H1 (cell line): ENCODE measurements at regions not wholly inside any gene's neighbourhood (a gene's known extent, or its start where the extent isn't known, plus 50 kb on each side); places are given as distances from the start of the nearest gene placed in this dataset.

Experiments used
- CTCF ChIA-PET: fragments of 300-600 bp; sonication (Branson Sonifier 250); formaldehyde crosslinking; loops from one replicate; lab custom pipeline; 2021; ENCODE audit not compliant: partially characterized antibody; lab: Charles Lee
- POLR2A ChIA-PET: fragments of 300-600 bp; sonication (Branson Sonifier 250); formaldehyde crosslinking; loops from one replicate; lab custom pipeline; 2021; ENCODE audit warnings: inconsistent platforms; ENCODE audit not compliant: partially characterized antibody; lab: Charles Lee
- DNase-seq, 2 experiments: peaks; one replicate each; pipeline versions ENCODE4 v3.0.0 to v3.0.0-alpha.2; 2010 to 2022; ENCODE audit warnings: low spot score in 2 of 2, low read depth in 1 of 2, mixed read lengths in 1 of 2
- FAIRE-seq: peaks from 2 replicates; lab custom pipeline; 2011; peaks lifted over from hg19 to GRCh38; lab: Jason Lieb, UNC
- H2AFZ ChIP-seq: 2 replicates; pipeline ENCODE4 v1.8.1; 2012; ENCODE audit warnings: low read length, inconsistent platforms
- H2AK5ac ChIP-seq: 2 replicates; pipeline ENCODE4 v1.6.1; 2013; ENCODE audit warnings: low read depth, low read length
- H2BK120ac ChIP-seq: replicated peaks from 2 replicates; pipeline ENCODE3; 2013; ENCODE audit warnings: low read depth, low read length, inconsistent platforms
- H2BK12ac ChIP-seq: 2 replicates; pipeline ENCODE4 v1.6.1; 2013; ENCODE audit warnings: low read depth, low read length
- H2BK15ac ChIP-seq: 2 replicates; pipeline ENCODE4 v1.6.1; 2013; ENCODE audit warnings: low read length
- H2BK20ac ChIP-seq: 2 replicates; pipeline ENCODE4 v1.6.1; 2013; ENCODE audit warnings: low read length
- H2BK5ac ChIP-seq: 2 replicates; pipeline ENCODE4 v1.6.1; 2013; ENCODE audit warnings: low read depth, low read length
- H3K14ac ChIP-seq: 2 replicates; pipeline ENCODE4 v1.6.1; 2013; ENCODE audit warnings: inconsistent platforms; ENCODE audit not compliant: insufficient read length
- H3K18ac ChIP-seq: 2 replicates; pipeline ENCODE4 v1.6.1; 2013; ENCODE audit warnings: low read length; ENCODE audit errors: extremely low read depth
- H3K23ac ChIP-seq: 2 replicates; pipeline ENCODE4 v1.6.1; 2013; ENCODE audit warnings: inconsistent platforms; ENCODE audit not compliant: insufficient read length
- H3K23me2 ChIP-seq: 2 replicates; pipeline ENCODE4 v1.6.1; 2013; ENCODE audit warnings: low read depth, low read length
- H3K27ac ChIP-seq: 2 replicates; pipeline ENCODE4 v1.6.1; 2011; ENCODE audit warnings: low read depth, low read length, inconsistent platforms
- H3K27me3 ChIP-seq, 4 experiments: replicated peaks in 1 of 4; 1 replicate in 1 of 4; 2 replicates in 3 of 4; pipeline versions ENCODE4 v1.6.1 to v1.8.1; 2011 to 2013; ENCODE audit warnings: low read length in 3 of 4, mild to moderate bottlenecking in 3 of 4, inconsistent platforms in 2 of 4, mixed read lengths in 2 of 4, moderate library complexity in 1 of 4; ENCODE audit not compliant: control insufficient read depth in 3 of 4, insufficient read depth in 3 of 4; ENCODE audit errors: extremely low read depth in 1 of 4
- H3K36me3 ChIP-seq, 4 experiments: 2 replicates each; pipeline versions ENCODE4 v1.6.1 to v1.8.1; 2011 to 2013; ENCODE audit warnings: mild to moderate bottlenecking in 4 of 4, low read length in 3 of 4, moderate library complexity in 2 of 4, control low read depth in 1 of 4, inconsistent platforms in 1 of 4; ENCODE audit not compliant: insufficient read depth in 4 of 4, control insufficient read depth in 2 of 4
- H3K4ac ChIP-seq: replicated peaks from 2 replicates; pipeline ENCODE3; 2013; ENCODE audit warnings: low read length, low read depth, mixed read lengths, inconsistent platforms; ENCODE audit not compliant: insufficient read length
- H3K4me1 ChIP-seq, 4 experiments: replicated peaks in 1 of 4; 1 replicate in 1 of 4; 2 replicates in 3 of 4; pipeline versions ENCODE4 v1.6.1 to v1.8.1; 2011 to 2013; ENCODE audit warnings: low read length in 3 of 4, inconsistent platforms in 2 of 4, mixed read lengths in 1 of 4; ENCODE audit not compliant: insufficient read depth in 4 of 4, control insufficient read depth in 3 of 4
- H3K4me2 ChIP-seq, 2 experiments: 2 replicates each; pipeline versions ENCODE4 v1.6.1 to v1.8.1; 2011 to 2013; ENCODE audit warnings: low read depth in 2 of 2, low read length in 2 of 2, control low read depth in 1 of 2, inconsistent platforms in 1 of 2, mild to moderate bottlenecking in 1 of 2; ENCODE audit not compliant: insufficient read depth in 1 of 2
- H3K4me3 ChIP-seq, 4 experiments: fragments of 200-600, 300-600 bp in 1 of 4; sonication (generic), shearing (Covaris generic), sonication (Bioruptor Twin) in 1 of 4; 2 replicates each; pipeline versions ENCODE4 v1.5.1 to v1.8.1; 2011 to 2016; ENCODE audit warnings: low read length in 4 of 4, low read depth in 3 of 4, control low read depth in 2 of 4, inconsistent platforms in 2 of 4, mild to moderate bottlenecking in 2 of 4, mixed read lengths in 1 of 4, moderate library complexity in 1 of 4; ENCODE audit not compliant: insufficient read depth in 2 of 4; ENCODE audit errors: extremely low read depth in 1 of 4
- H3K56ac ChIP-seq: replicated peaks from 2 replicates; pipeline ENCODE3; 2013; ENCODE audit warnings: low read depth, mild to moderate bottlenecking, mixed read lengths, low read length, inconsistent platforms; ENCODE audit not compliant: insufficient read length
- H3K79me1 ChIP-seq: 2 replicates; pipeline ENCODE4 v1.6.1; 2013; ENCODE audit warnings: low read depth, low read length, control low read depth
- H3K79me2 ChIP-seq, 2 experiments: 2 replicates each; pipeline versions ENCODE4 v1.6.1 to v1.8.1; 2012 to 2013; ENCODE audit warnings: low read length in 2 of 2, mild to moderate bottlenecking in 2 of 2, inconsistent platforms in 1 of 2; ENCODE audit not compliant: insufficient read depth in 2 of 2, control insufficient read depth in 1 of 2
- H3K9ac ChIP-seq, 4 experiments: replicated peaks in 1 of 4; 1 replicate in 1 of 4; 2 replicates in 3 of 4; pipeline versions ENCODE4 v1.6.1 to v1.8.1; 2011 to 2013; ENCODE audit warnings: low read depth in 3 of 4, low read length in 3 of 4, control low read depth in 2 of 4, mild to moderate bottlenecking in 2 of 4, moderate library complexity in 2 of 4, inconsistent platforms in 1 of 4; ENCODE audit errors: extremely low read depth in 1 of 4
- H3K9me3 ChIP-seq, 2 experiments: 2 replicates each; pipeline versions ENCODE4 v1.6.1 to v1.8.1; 2012 to 2013; ENCODE audit warnings: mild to moderate bottlenecking in 2 of 2, moderate library complexity in 2 of 2, control low read depth in 1 of 2, inconsistent platforms in 1 of 2, low read depth in 1 of 2, low read length in 1 of 2, mixed read lengths in 1 of 2; ENCODE audit not compliant: insufficient read depth in 2 of 2
- H4K20me1 ChIP-seq, 2 experiments: replicated peaks in 1 of 2; 2 replicates each; pipeline versions ENCODE3 to v1.8.1; 2011 to 2013; ENCODE audit warnings: inconsistent platforms in 2 of 2, low read length in 2 of 2, mild to moderate bottlenecking in 1 of 2; ENCODE audit not compliant: insufficient read depth in 2 of 2, control insufficient read depth in 1 of 2
- H4K5ac ChIP-seq: 2 replicates; pipeline ENCODE4 v1.6.1; 2013; ENCODE audit warnings: low read length, low read depth, mixed read lengths, inconsistent platforms; ENCODE audit not compliant: insufficient read length
- H4K8ac ChIP-seq: 2 replicates; pipeline ENCODE4 v1.8.0; 2013; ENCODE audit warnings: mild to moderate bottlenecking, moderate library complexity, low read length, inconsistent platforms; ENCODE audit not compliant: insufficient read depth; ENCODE audit errors: extremely low read depth
- H4K91ac ChIP-seq: replicated peaks from 2 replicates; pipeline ENCODE3; 2013; ENCODE audit warnings: low read length, mixed read lengths, inconsistent platforms; ENCODE audit not compliant: insufficient read length
- POLR2AphosphoS5 ChIP-seq: IDR thresholded peaks from 2 replicates; pipeline ENCODE4 v1.6.1; 2011; ENCODE audit warnings: low read depth, low read length
- WGBS, 2 experiments: shearing (Covaris generic) in 1 of 2; methylation state at CpG; one replicate each; pipeline versions ENCODE4 v1.1.6 to v1.1.7; 2013 to 2015; ENCODE audit warnings: low lambda C conversion rate in 2 of 2, mixed read lengths in 2 of 2, inconsistent platforms in 1 of 2, low coverage in 1 of 2, missing lambda C conversion rate in 1 of 2; ENCODE audit not compliant: insufficient replicate concordance in 2 of 2, insufficient coverage in 1 of 2, insufficient read length in 1 of 2; ENCODE audit errors: extremely low coverage in 1 of 2, missing lambda C conversion rate in 1 of 2; 5-methylcytosine and 5-hydroxymethylcytosine counted together

GRCh38 chr20:57055345-57055744 is 211.1 kb downstream of the BMP7 start:
- H3K79me2 ChIP-seq: no peaks in the 10 kb centered on the region
- H3K14ac ChIP-seq: no peak overlapping the region
- no peak overlapping the region for H3K23ac ChIP-seq
- H3K4me1 ChIP-seq: no peaks in the 10 kb centered on the region
- H3K9me3 ChIP-seq: no peaks in the 10 kb centered on the region
- H3K56ac ChIP-seq: no peak overlapping the region
- no peak for FAIRE-seq
- POLR2A ChIA-PET: no interaction called here
- H4K20me1 ChIP-seq: no peaks in the 10 kb centered on the region
- no peak overlapping the region for H2BK15ac ChIP-seq
- CTCF ChIA-PET: no interaction called here
- no peak overlapping the region for H2AFZ ChIP-seq
- H2BK120ac ChIP-seq: no peak overlapping the region
- H4K8ac ChIP-seq: no peak overlapping the region
- 86% methylated on average over 9 of the region's 9 CpGs; no CpG with 5 or more reads in 1 of the 2 experiments for WGBS, 2 experiments
- H2BK20ac ChIP-seq: no peak overlapping the region
- H3K36me3 ChIP-seq: no peaks in the 10 kb centered on the region
- H3K27ac ChIP-seq: no peak overlapping the region
- TF ChIP-seq POLR2AphosphoS5: no peak
- H3K4ac ChIP-seq: no peak overlapping the region
- H4K91ac ChIP-seq: no peak overlapping the region
- no peaks in the 10 kb centered on the region for H3K27me3 ChIP-seq
- H3K18ac ChIP-seq: no peak overlapping the region
- H4K5ac ChIP-seq: no peak overlapping the region
- no peak overlapping the region for H2BK5ac ChIP-seq
- H2AK5ac ChIP-seq: no peak overlapping the region
- no peak overlapping the region for H3K4me3 ChIP-seq
- no peak overlapping the region for H3K9ac ChIP-seq
- H3K79me1 ChIP-seq: no peaks in the 10 kb centered on the region
- DNase-seq: no peak
- no peak overlapping the region for H2BK12ac ChIP-seq
- no peaks in the 10 kb centered on the region for H3K23me2 ChIP-seq
- no peak overlapping the region for H3K4me2 ChIP-seq
